IMR-90 (cell line): ENCODE measurements at regions not wholly inside any gene's neighbourhood (a gene's known extent, or its start where the extent isn't known, plus 50 kb on each side); places are given as distances from the start of the nearest gene placed in this dataset.

Experiments used
- ATAC-seq: fragments of 200-7000 bp; cut with Tn5 transposase; 2 replicates; pipeline ENCODE4 v1.9.1; 2020; ENCODE audit warnings: low read depth, mild to moderate bottlenecking, moderate library complexity
- BruUV-seq: library from RNA; stranded (reverse); fragments of 400-500 nt; replicated peaks from 2 replicates; lab custom pipeline; 2021; lab: Mats Ljungman, UMichigan
- CTCF ChIA-PET: fragments of 300-600 bp; formaldehyde crosslinking; extraction: SDS; loops from one replicate; lab custom pipeline; 2021; ENCODE audit warnings: antibody characterized with exemption; lab: Yijun Ruan, JAX
- POLR2A ChIA-PET: fragments of 300-600 bp; sonication (Branson Sonifier 250); formaldehyde crosslinking; loops from one replicate; lab custom pipeline; 2022; ENCODE audit warnings: antibody characterized with exemption; ENCODE audit not compliant: unreplicated experiment; lab: Charles Lee
- DNase-seq: peaks from one replicate; pipeline ENCODE4 v3.0.0; 2013
- H2AFZ ChIP-seq: replicated peaks from 2 replicates; pipeline ENCODE3; 2013; ENCODE audit warnings: low read length, mild to moderate bottlenecking; ENCODE audit not compliant: poor library complexity
- H2AK5ac ChIP-seq: 2 replicates; pipeline ENCODE4 v1.6.1; 2013; ENCODE audit warnings: low read depth, low read length, inconsistent platforms
- H2AK9ac ChIP-seq: replicated peaks from 2 replicates; pipeline ENCODE3; 2013; ENCODE audit warnings: mild to moderate bottlenecking, low read depth, low read length, moderate library complexity; ENCODE audit not compliant: poor library complexity
- H2BK120ac ChIP-seq: 2 replicates; pipeline ENCODE4 v1.6.1; 2013; ENCODE audit warnings: low read depth, low read length, inconsistent platforms
- H2BK15ac ChIP-seq: 3 replicates; pipeline ENCODE4 v1.6.1; 2013; ENCODE audit warnings: low read depth, low read length, inconsistent platforms
- H2BK20ac ChIP-seq: 2 replicates; pipeline ENCODE4 v1.6.1; 2013; ENCODE audit warnings: low read depth, mild to moderate bottlenecking, inconsistent platforms, low read length, moderate library complexity
- H2BK5ac ChIP-seq: 2 replicates; pipeline ENCODE4 v1.6.1; 2013; ENCODE audit warnings: mild to moderate bottlenecking, low read depth, low read length, inconsistent platforms; ENCODE audit not compliant: poor library complexity, severe bottlenecking
- H3K14ac ChIP-seq: replicated peaks from 2 replicates; pipeline ENCODE4 v1.6.1; 2013; ENCODE audit warnings: low read depth, low read length, inconsistent platforms
- H3K18ac ChIP-seq: 2 replicates; pipeline ENCODE4 v1.6.1; 2013; ENCODE audit warnings: low read depth, low read length, control low read depth
- H3K23ac ChIP-seq: 2 replicates; pipeline ENCODE4 v1.6.1; 2013; ENCODE audit warnings: low read depth, low read length, inconsistent platforms
- H3K27ac ChIP-seq: 2 replicates; pipeline ENCODE4 v1.5.1; 2013; ENCODE audit warnings: mild to moderate bottlenecking, control low read depth, low read length; ENCODE audit not compliant: insufficient read depth
- H3K27me3 ChIP-seq: 2 replicates; pipeline ENCODE4 v1.6.1; 2013; ENCODE audit warnings: low read length; ENCODE audit not compliant: control insufficient read depth, insufficient read depth
- H3K36me3 ChIP-seq: 2 replicates; pipeline ENCODE4 v1.6.1; 2013; ENCODE audit warnings: low read length, mixed read lengths; ENCODE audit not compliant: control insufficient read depth, insufficient read depth
- H3K4ac ChIP-seq: 2 replicates; pipeline ENCODE4 v1.6.1; 2013; ENCODE audit warnings: low read depth, low read length, inconsistent platforms
- H3K4me1 ChIP-seq: 2 replicates; pipeline ENCODE4 v1.6.1; 2013; ENCODE audit warnings: low read length, mixed read lengths; ENCODE audit not compliant: control insufficient read depth, insufficient read depth
- H3K4me2 ChIP-seq: 2 replicates; pipeline ENCODE4 v1.6.1; 2013; ENCODE audit warnings: low read depth, mild to moderate bottlenecking, control low read depth, low read length, moderate library complexity
- H3K4me3 ChIP-seq: 2 replicates; pipeline ENCODE4 v1.5.1; 2013; ENCODE audit warnings: low read depth, mild to moderate bottlenecking, control low read depth, low read length, moderate library complexity; ENCODE audit not compliant: insufficient read depth
- H3K56ac ChIP-seq: 2 replicates; pipeline ENCODE4 v1.6.1; 2013; ENCODE audit warnings: low read length, inconsistent platforms; ENCODE audit not compliant: insufficient read depth; ENCODE audit errors: extremely low read depth
- H3K79me1 ChIP-seq, 2 experiments: 2 replicates each; pipeline ENCODE4 v1.6.1; 2013; ENCODE audit warnings: low read length in 2 of 2, inconsistent platforms in 1 of 2, low read depth in 1 of 2
- H3K9ac ChIP-seq: 2 replicates; pipeline ENCODE4 v1.6.1; 2013; ENCODE audit warnings: low read depth, low read length, control low read depth
- H3K9me1 ChIP-seq: 2 replicates; pipeline ENCODE4 v1.6.1; 2013; ENCODE audit warnings: low read length, inconsistent platforms; ENCODE audit not compliant: insufficient read depth
- H3K9me3 ChIP-seq: 2 replicates; pipeline ENCODE4 v1.6.1; 2013; ENCODE audit warnings: low read length; ENCODE audit not compliant: control insufficient read depth, insufficient read depth
- H4K20me1 ChIP-seq: 2 replicates; pipeline ENCODE4 v1.6.1; 2013; ENCODE audit warnings: low read length, inconsistent platforms; ENCODE audit not compliant: insufficient read depth
- H4K5ac ChIP-seq: 2 replicates; pipeline ENCODE4 v1.6.1; 2013; ENCODE audit warnings: mild to moderate bottlenecking, low read depth, low read length, control low read depth
- H4K8ac ChIP-seq, 2 experiments: 2 replicates each; pipeline ENCODE4 v1.6.1; 2013; ENCODE audit warnings: low read depth in 2 of 2, low read length in 2 of 2, control low read depth in 1 of 2, inconsistent platforms in 1 of 2
- H4K91ac ChIP-seq: 2 replicates; pipeline ENCODE4 v1.6.1; 2013; ENCODE audit warnings: low read depth, low read length, inconsistent platforms; ENCODE audit not compliant: insufficient read depth
- BHLHE40 ChIP-seq: fragments of 150-350 bp; IDR thresholded peaks from 2 replicates; pipeline ENCODE4 v1.6.1; 2016; ENCODE audit warnings: mild to moderate bottlenecking, low read depth, low read length
- CEBPB ChIP-seq: IDR thresholded peaks from 2 replicates; pipeline ENCODE4 v1.6.1; 2012; ENCODE audit warnings: low read depth, low read length, improper control_type of control experiment
- CHD1 ChIP-seq: IDR thresholded peaks from 2 replicates; pipeline ENCODE4 v1.6.1; 2012; ENCODE audit warnings: low read depth, low read length, improper control_type of control experiment
- CTCF ChIP-seq: conservative IDR thresholded peaks from 2 replicates; pipeline ENCODE4 v1.5.1; 2012; ENCODE audit warnings: mild to moderate bottlenecking, low read depth, low read length, improper control_type of control experiment
- ELK1 ChIP-seq: fragments of 150-350 bp; IDR thresholded peaks from 2 replicates; pipeline ENCODE4 v1.6.1; 2016; ENCODE audit warnings: low read depth, mild to moderate bottlenecking, low read length, moderate library complexity, borderline replicate concordance
- MAFK ChIP-seq: IDR thresholded peaks from 2 replicates; pipeline ENCODE4 v1.6.1; 2012; ENCODE audit warnings: low read depth, low read length, improper control_type of control experiment
- MAZ ChIP-seq: IDR thresholded peaks from 2 replicates; pipeline ENCODE4 v1.6.1; 2012; ENCODE audit warnings: low read depth, mild to moderate bottlenecking, low read length, improper control_type of control experiment, moderate library complexity, borderline replicate concordance
- MXI1 ChIP-seq: IDR thresholded peaks from 2 replicates; pipeline ENCODE4 v1.6.1; 2012; ENCODE audit warnings: low read depth, mild to moderate bottlenecking, low read length, moderate library complexity, borderline replicate concordance
- NFE2L2 ChIP-seq: fragments of 150-350 bp; IDR thresholded peaks from 2 replicates; pipeline ENCODE4 v1.6.1; 2016; ENCODE audit warnings: low read depth, mild to moderate bottlenecking, low read length
- POLR2A ChIP-seq: IDR thresholded peaks from 2 replicates; pipeline ENCODE4 v1.6.1; 2012; ENCODE audit warnings: mild to moderate bottlenecking, low read depth, low read length
- RCOR1 ChIP-seq: IDR thresholded peaks from 2 replicates; pipeline ENCODE4 v1.6.1; 2012; ENCODE audit warnings: mild to moderate bottlenecking, low read length, improper control_type of control experiment; ENCODE audit not compliant: insufficient replicate concordance
- RFX5 ChIP-seq: IDR thresholded peaks from 2 replicates; pipeline ENCODE4 v1.8.0; 2012; ENCODE audit warnings: low read depth, mild to moderate bottlenecking, low read length, moderate library complexity
- SMC3 ChIP-seq: fragments of 150-350 bp; IDR thresholded peaks from 2 replicates; pipeline ENCODE4 v1.6.1; 2016; ENCODE audit warnings: low read depth, mild to moderate bottlenecking, antibody characterized with exemption, low read length, moderate library complexity
- USF2 ChIP-seq: fragments of 150-350 bp; IDR thresholded peaks from 2 replicates; pipeline ENCODE4 v1.6.1; 2017; ENCODE audit warnings: mild to moderate bottlenecking, antibody characterized with exemption, low read length, low read depth
- WGBS, 2 experiments: methylation state at CpG; one replicate each; pipeline versions ENCODE4 v1.1.5 to v1.1.7; 2013; ENCODE audit warnings: missing lambda C conversion rate in 2 of 2; ENCODE audit not compliant: insufficient read length in 1 of 2; ENCODE audit errors: extremely low coverage in 2 of 2; 5-methylcytosine and 5-hydroxymethylcytosine counted together
- dilution Hi-C: fragments of 300-500 bp; cut with HindIII; formaldehyde crosslinking; loops from one replicate; pipeline ENCODE4 v1.14.3; 2018; ENCODE audit warnings: low sequenced_read_pairs; ENCODE audit not compliant: unreplicated experiment
- in situ Hi-C: fragments of 300-500 bp; cut with MboI; formaldehyde crosslinking; loops from 3 replicates; pipeline ENCODE4 v1.14.3; 2019; ENCODE audit warnings: low sequenced_read_pairs, inconsistent platforms, mixed read lengths
- intact Hi-C: fragments of 100-400 bp; cut with micrococcal nuclease; formaldehyde crosslinking; loops from 2 replicates; pipeline ENCODE4 v1.10.0; 2022

- in situ Hi-C loops (no loop called here), intact Hi-C loops (no loop called here), dilution Hi-C loops (no loop called here)
- Histone ChIP-seq H2BK5ac (no peak overlapping the region), H2BK120ac (no peak overlapping the region), H2BK20ac (no peak overlapping the region), H3K56ac (no peak overlapping the region), H3K4me1 (peaks cover 2% of the 10 kb centered on the region; the same call in 1 of the 2 replicates), H3K27me3 (no peaks in the 10 kb centered on the region), H3K9me1 (no peaks in the 10 kb centered on the region), H3K4me2 (no peak overlapping the region), H3K14ac (no peak overlapping the region), H3K4me3 (no peak overlapping the region), H3K36me3 (no peaks in the 10 kb centered on the region), H3K9me3 (no peaks in the 10 kb centered on the region), H4K20me1 (no peaks in the 10 kb centered on the region), H2AK5ac (no peak overlapping the region), H4K91ac (no peak overlapping the region), H4K8ac (no peak overlapping the region), H3K18ac (no peak overlapping the region), H2AFZ (no peak overlapping the region), H4K5ac (no peak overlapping the region), H2AK9ac (no peak overlapping the region), H3K27ac (no peak overlapping the region), H2BK15ac (no peak overlapping the region), H3K9ac (no peak overlapping the region), H3K23ac (no peak overlapping the region), H3K4ac (no peak overlapping the region), H3K79me1 (no peaks in the 10 kb centered on the region)
- ChIA-PET POLR2A (no interaction called here), CTCF (no interaction called here)
- WGBS, 2 experiments, result no CpG with 5 or more reads among the region's 3 CpGs
- ATAC-seq, result no peak
- no peak for TF ChIP-seq RCOR1
- TF ChIP-seq BHLHE40, result no peak
- TF ChIP-seq RFX5, result no peak
- TF ChIP-seq NFE2L2, result no peak
- no peak for TF ChIP-seq USF2
- TF ChIP-seq MAFK, result no peak
- no peak for TF ChIP-seq POLR2A
- TF ChIP-seq CHD1, result no peak
- TF ChIP-seq CTCF, result no peak
- TF ChIP-seq MAZ, result no peak
- no peak for TF ChIP-seq MXI1
- TF ChIP-seq SMC3, result no peak
- no peak for TF ChIP-seq ELK1
- TF ChIP-seq CEBPB, result no peak
- no peak for DNase-seq
- BruUV-seq, result no TSS peak
Measured at GRCh38 chr7:124655990-124656389, 109.6 kb downstream of the GPR37 start.
